DMS53 treated with DMSO at 0.1 percent for 48 hours (cell line): ENCODE measurements at regions not wholly inside any gene's neighbourhood (a gene's known extent, or its start where the extent isn't known, plus 50 kb on each side); places are given as distances from the start of the nearest gene placed in this dataset.
"Not testable (repeated sequence)": the region's sequence is repeated elsewhere in the genome, so short reads cannot be mapped to it uniquely, and the experiment has no call there.

Experiments used
- DNase-seq: peaks from one replicate; lab custom pipeline; 2025; ENCODE audit not compliant: unreplicated experiment; lab: John Stamatoyannopoulos, UW

- DNase-seq: peak; percentile 3
These were observed 121.6 kb upstream of the FAT1 start for GRCh38 chr4:186845137-186845842.

GRCh38 chr4:186846426-186846825, 122.8 kb upstream of the FAT1 start:
- DNase-seq: no peak

- DNase-seq: not testable (repeated sequence)
These were observed 123.9 kb upstream of the FAT1 start for GRCh38 chr4:186847429-186848131.

DNA sequence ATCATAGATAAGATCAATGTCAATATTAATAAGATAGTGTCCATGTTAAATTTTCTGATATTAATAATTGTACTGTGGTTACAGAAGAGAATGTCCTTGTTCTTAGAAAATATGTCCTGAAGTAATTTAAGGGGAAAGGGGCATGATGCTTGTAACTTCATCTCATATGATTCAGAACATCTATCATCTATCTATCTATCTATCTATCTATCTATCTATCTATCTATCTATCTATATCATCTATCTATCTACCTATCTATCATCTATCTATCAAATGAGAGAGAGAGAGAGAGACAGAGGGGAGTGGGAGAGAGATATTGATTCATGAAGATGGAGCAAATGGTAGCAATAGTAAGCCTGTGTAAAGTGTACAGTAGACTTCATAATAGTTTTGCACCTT, 124.8 kb upstream of the FAT1 start:
- no peak for DNase-seq

DNA sequence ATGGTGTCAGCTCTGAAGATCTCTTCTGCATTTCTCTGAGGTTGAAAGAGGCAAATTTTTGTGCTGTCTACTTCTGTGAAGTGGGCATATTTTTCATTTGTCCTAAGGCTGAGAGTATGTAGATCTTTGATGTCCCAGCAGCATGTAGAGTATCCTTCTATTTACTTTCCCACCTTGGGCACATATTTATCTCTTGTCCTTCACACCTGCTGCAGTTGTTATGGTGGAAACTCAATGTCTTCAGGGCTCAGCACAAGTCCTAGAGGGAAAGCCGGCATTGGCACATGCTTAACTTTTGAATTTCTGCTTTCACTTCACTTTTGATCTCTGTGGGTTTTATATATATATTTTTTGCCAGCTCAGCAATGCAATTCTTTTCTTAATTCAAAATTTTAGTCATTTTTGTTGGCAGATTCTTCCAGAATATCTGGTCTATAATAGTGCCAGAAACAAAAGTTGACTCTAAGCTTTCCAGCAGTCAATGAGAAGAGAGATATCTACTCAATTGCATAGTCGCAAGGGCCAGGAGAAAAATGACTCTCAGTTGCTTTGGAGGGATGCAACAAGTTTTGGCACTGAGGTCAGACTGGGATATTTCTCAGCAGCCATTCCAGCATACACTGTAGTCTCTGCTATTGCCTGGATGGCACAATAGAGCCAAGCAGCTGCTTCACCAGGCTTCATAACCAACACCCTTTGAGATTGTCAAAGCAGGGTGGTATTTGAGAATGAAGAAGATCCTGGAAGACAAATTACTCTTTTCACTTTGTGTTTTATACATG, 127.8 kb upstream of the FAT1 start:
- no peak for DNase-seq

DNA sequence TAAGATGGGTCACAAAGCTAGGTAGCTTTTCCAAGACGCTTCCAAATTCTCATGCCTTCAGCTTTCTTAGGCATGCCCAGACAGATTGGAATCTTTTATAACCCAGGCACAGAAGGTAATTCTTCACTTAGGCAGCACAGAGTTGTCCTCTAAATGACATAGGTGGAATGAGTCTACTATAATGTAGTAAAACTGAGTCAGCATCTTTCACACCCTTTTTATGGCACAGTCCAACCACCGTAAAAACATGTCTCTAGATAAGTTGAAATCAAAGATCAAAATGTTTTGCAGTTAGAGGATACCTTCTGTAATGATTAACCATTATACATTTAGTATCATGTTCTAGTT, 128.4 kb upstream of the FAT1 start:
- DNase-seq: no peak

DNA sequence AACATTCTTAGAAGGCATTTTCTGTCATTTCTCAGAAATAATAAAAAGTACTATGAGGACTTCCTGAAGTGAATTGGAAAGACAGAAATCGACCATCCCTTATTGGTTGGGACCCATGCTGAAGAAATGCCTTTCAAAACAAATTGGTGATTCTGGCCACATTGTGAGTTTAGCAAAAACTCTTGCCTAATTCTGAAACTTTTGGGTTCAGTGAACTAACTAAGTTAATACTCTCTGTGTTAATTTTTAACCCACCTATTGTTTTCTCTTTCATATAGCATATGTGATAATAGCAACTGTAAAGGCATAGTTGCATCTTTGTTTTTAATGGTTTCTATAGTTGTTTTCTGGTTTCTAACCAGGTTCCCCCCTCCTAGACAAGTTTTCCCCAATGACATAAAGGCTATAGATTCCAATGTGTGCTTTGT, 129.3 kb upstream of the FAT1 start:
- DNase-seq: no peak

DNA sequence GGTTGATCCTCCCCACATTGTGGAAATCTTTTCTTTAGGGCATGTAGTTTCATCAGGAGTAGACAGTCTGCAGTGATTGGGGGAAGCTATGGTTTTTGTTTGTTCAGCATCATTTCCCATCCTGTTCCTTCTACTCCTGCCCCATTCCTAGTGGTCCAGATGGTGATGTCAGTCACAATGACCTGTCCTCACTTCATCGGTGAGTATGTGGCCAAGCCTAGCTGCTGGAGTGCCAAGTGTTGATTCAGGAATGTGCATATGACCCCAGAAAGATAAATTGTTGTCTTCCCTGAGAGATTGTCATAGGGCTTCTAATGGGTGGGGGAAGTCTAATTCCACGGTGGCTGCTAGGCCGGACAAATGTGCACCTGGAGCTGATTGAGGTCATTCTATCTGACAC, 130.6 kb upstream of the FAT1 start:
- no peak for DNase-seq

DNA sequence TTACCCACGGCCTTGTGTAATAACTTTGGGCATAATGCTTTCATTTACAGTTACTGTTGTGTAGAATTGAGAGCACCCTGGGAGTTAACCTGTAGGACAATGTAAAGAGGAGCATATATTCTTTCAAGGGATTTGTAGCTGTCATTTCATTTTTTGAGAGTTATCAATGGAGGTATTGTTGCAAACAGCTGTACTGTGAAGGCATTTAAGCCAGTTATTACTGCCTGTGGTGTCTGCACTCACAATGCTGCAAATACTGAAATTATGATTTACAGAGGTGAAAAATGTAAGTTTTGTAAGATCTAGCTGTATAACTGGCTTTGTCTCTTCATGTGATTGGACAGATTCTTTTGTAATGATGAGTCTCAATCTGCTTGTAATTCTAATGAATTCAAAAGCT, 131.5 kb upstream of the FAT1 start:
- no peak for DNase-seq

- no peak for DNase-seq
These were observed 134.1 kb upstream of the FAT1 start for GRCh38 chr4:186857793-186858192.

- no peak for DNase-seq
These were observed 134.7 kb upstream of the FAT1 start for GRCh38 chr4:186858355-186858754.

- DNase-seq: no peak
These were observed 135.8 kb upstream of the FAT1 start for GRCh38 chr4:186859420-186859819.

DNA sequence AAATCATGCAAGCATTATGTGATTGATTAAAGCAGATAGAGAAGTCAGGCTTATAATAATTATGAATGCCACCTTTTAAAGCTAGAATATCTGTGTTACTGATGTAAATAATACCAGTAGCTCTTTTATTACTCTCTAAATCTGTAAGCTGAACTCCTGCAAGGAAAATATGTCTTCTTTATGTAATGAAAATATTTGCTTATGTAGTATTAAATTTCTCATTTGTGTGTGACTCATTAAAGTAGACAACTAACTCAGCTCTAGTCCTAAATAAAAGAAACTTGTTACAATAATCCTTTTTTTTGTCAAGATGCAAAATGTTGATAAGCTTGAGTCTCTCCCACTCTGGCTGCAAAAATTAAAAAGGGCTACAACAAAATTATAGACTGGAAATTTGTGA, 137.7 kb upstream of the FAT1 start:
- no peak for DNase-seq

- DNase-seq: no peak
These were observed 148.2 kb upstream of the FAT1 start for GRCh38 chr4:186871856-186872255.

DNA sequence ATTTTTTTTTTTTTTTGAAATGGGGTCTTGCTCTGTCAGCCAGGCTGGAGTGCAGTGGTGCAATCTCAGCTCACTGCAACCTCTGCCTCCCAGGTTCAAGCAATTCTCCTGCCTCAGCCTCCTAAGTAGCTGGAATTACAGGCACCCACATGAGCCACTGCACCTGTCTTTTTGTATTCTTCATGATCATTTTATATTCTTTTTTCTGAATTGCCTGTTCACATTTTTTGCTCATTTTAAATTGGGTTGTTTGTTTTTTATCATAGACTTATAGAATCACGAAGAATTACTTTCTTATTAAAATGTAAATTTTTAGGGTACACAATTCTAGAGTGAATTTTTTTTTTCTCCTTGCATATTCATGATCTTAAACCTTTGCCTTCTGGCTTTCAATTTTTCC, 149.4 kb upstream of the FAT1 start:
- not testable (repeated sequence) for DNase-seq

- no peak for DNase-seq
These were observed 151.8 kb upstream of the FAT1 start for GRCh38 chr4:186875476-186875875.

GRCh38 chr4:186876961-186877626, 153.4 kb upstream of the FAT1 start:
- no peak for DNase-seq

DNA sequence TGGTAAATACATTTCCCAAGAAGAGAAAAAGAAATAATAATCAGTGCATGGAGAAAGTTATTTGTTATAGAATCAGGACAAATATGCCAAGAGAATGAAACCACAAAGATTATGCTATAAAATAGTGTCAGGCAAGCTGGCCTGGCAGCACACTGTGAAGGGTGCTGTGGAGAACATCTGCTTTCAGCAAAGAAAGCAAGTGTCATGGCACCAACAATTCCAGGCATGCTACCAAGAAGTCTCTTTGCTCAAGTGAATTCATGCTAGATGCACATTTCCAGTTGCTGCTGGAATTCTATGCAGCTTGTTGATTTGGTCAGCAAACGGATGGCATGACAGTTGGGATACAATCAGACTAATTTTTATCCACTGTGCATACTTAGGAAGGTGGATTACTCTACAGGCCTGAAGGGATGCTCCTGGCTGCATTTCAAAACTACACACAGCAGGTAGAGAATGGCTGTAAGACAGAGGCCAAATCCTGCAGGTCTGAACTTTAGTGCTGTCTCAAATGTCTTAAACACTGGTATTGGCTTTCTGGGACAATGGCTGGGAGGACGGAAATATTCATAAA, 154.6 kb upstream of the FAT1 start:
- DNase-seq: no peak

GRCh38 chr4:186881521-186882220, 158.0 kb upstream of the FAT1 start:
- DNase-seq: peak; percentile 35

GRCh38 chr4:186882293-186882692, 158.6 kb upstream of the FAT1 start:
- DNase-seq: no peak

DNA sequence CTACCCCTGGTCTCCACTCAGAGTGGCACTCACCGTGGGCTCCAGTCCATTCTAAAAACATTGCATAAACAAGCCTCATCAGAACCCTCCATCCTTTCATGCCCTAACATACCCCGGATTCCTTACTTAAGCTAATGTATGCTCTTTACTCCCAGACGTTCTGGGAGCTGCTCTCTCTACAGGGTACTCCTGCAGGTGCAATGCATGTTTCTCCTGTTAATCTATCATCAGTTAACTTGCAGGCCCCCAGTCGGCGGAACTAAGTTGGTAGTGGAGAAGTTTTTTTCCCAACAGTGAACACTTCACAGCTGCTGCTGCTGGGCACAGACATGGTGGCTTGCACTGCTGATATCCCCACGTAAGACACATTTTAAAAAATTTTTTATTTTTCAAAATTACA, 161.6 kb upstream of the FAT1 start:
- no peak for DNase-seq
